ENCODE measurements at regions not wholly inside any gene's neighbourhood (a gene's known extent, or its start where the extent isn't known, plus 50 kb on each side); places are given as distances from the start of the nearest gene placed in this dataset.

- TF ChIP-seq CTCF (IDR thresholded peaks at IDR 0.05) (no peak), EP300 (IDR thresholded peaks at IDR 0.05) (no peak), POLR2A (IDR thresholded peaks at IDR 0.05) (no peak)
- no peak overlapping the region for H3K4me3 ChIP-seq
- peaks cover 0 to 7% of the 10 kb centered on the region in 2 donors for H3K9me3 ChIP-seq
- no peaks in the 10 kb centered on the region for H3K27me3 ChIP-seq
- DNase-seq, result no peak
- H3K4me1 ChIP-seq (ENCODE audit: insufficient read depth), result no peaks in the 10 kb centered on the region
- no peaks in the 10 kb centered on the region for H3K36me3 ChIP-seq
- no peak overlapping the region for H3K27ac ChIP-seq
- intact Hi-C loops (cut with DNase I), result no loop called here
Observed at GRCh38 chr1:69038379-69038778, 529.3 kb upstream of the LRRC7 start.

GRCh38 chr1:69045572-69045971 is 522.1 kb upstream of the LRRC7 start:
- no peak for DNase-seq
- no peak overlapping the region for H3K4me3 ChIP-seq
- no peaks in the 10 kb centered on the region for H3K4me1 ChIP-seq (ENCODE audit: insufficient read depth)
- TF ChIP-seq POLR2A (IDR thresholded peaks at IDR 0.05) (no peak), EP300 (IDR thresholded peaks at IDR 0.05) (no peak), CTCF (IDR thresholded peaks at IDR 0.05) (no peak)
- WGBS, 3 donors, result 93 to 94% (median 94%) methylated on average over 1 of the region's 1 CpG
- peaks cover 5% of the 10 kb centered on the region for H3K27me3 ChIP-seq
- H3K36me3 ChIP-seq, result no peaks in the 10 kb centered on the region
- no peaks in the 10 kb centered on the region for H3K9me3 ChIP-seq
- intact Hi-C loops (cut with DNase I), result no loop called here
- no peak overlapping the region for H3K27ac ChIP-seq

GRCh38 chr1:69055194-69055593 is 512.5 kb upstream of the LRRC7 start:
- DNase-seq, result no peak
- Histone ChIP-seq H3K27ac (no peak overlapping the region), H3K4me1 (ENCODE audit: insufficient read depth) (no peaks in the 10 kb centered on the region), H3K9me3 (no peaks in the 10 kb centered on the region), H3K4me3 (no peak overlapping the region), H3K27me3 (no peaks in the 10 kb centered on the region), H3K36me3 (no peaks in the 10 kb centered on the region)
- intact Hi-C loops (cut with DNase I), result no loop called here
- 76 to 93% (median 86%) methylated on average over 2 of the region's 2 CpGs for WGBS, 3 donors
- TF ChIP-seq CTCF (IDR thresholded peaks at IDR 0.05) (no peak), EP300 (IDR thresholded peaks at IDR 0.05) (no peak), POLR2A (IDR thresholded peaks at IDR 0.05) (no peak)

- H3K27me3 ChIP-seq, result no peaks in the 10 kb centered on the region
- TF ChIP-seq EP300 (IDR thresholded peaks at IDR 0.05) (no peak), CTCF (IDR thresholded peaks at IDR 0.05) (no peak), POLR2A (IDR thresholded peaks at IDR 0.05) (no peak)
- no peak for DNase-seq
- 41 to 50% (median 45%) methylated on average over 3 of the region's 3 CpGs for WGBS, 3 donors
- no peak overlapping the region for H3K4me3 ChIP-seq
- intact Hi-C loops (cut with DNase I), result no loop called here
- H3K4me1 ChIP-seq (ENCODE audit: insufficient read depth), result no peaks in the 10 kb centered on the region
- no peaks in the 10 kb centered on the region for H3K36me3 ChIP-seq
- no peaks in the 10 kb centered on the region for H3K9me3 ChIP-seq
- H3K27ac ChIP-seq, result no peak overlapping the region
Observed at GRCh38 chr1:69058454-69058853, 509.3 kb upstream of the LRRC7 start.
